HG03520 (cell line): ENCODE measurements at regions not wholly inside any gene's neighbourhood (a gene's known extent, or its start where the extent isn't known, plus 50 kb on each side); places are given as distances from the start of the nearest gene placed in this dataset.

Experiments
- ATAC-seq: cut with Tn5 transposase; IDR thresholded peaks from one replicate; pipeline ENCODE4 v1.9.1; 2021; ENCODE audit warnings: mild to moderate bottlenecking, moderate library complexity; ENCODE audit not compliant: unreplicated experiment

GRCh38 chr1:101652484-101652883, 344.2 kb downstream of the OLFM3 start:
- ATAC-seq: no peak

DNA sequence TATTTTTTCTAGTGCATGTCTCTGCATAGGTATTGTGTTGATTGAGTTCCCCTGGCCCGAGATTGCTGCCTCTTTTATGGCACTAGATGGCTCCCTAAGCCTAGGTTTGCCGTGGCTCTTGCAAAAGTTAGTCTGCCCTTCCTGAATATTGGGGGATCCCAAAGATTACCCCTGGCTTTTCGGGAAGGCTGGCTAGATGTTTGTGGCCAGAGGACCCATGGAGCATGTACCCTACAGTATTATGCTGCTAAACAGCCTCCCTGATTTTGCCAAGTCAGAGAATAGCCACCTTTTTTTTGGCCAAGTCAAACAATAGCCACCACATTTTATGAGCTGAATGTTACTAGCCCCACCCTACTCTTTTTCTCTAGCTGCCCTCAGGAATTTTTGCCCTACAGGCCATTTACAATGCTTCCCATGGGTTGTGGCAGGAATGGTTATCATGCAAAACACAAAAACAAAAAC, 343.2 kb downstream of the OLFM3 start:
- ATAC-seq: no peak

DNA sequence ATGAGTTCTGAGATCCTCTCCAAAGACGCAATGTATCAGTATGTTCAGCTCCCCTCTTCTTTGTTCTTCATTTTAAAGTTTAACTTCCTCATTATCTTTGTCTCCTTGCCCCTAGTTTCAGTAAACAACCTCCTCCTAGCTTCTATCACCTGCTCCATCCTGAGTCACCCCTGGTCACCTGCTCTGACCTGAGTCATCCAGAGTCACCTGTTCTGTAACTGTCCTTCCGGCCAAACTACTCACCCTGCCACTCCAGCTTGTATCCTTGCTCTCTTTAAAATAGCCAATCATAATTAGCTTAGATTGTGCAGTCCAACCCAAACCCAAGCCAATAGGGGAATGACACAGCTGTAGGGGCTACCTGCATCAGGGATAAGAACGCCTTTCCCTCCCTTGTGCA, 332.0 kb downstream of the OLFM3 start:
- ATAC-seq: no peak

DNA sequence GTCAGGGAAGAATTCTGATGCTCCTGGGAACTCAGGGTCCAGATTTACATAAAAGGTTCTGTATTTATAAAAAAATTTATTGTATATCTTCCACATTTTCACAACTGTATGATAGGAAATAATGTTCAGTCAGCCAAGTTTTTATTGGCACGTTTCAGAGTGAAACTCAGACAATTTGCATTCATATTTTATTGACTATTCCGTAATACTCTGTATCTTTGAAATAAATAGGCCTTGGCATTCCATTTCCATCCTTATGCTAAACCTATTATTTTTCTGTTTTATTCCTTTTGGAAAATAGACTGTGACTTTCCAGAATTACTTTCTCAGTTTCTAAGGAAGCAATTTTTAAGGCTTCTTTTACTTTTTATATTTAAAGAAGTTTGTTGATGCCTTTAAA, 329.0 kb downstream of the OLFM3 start:
- no peak for ATAC-seq

DNA sequence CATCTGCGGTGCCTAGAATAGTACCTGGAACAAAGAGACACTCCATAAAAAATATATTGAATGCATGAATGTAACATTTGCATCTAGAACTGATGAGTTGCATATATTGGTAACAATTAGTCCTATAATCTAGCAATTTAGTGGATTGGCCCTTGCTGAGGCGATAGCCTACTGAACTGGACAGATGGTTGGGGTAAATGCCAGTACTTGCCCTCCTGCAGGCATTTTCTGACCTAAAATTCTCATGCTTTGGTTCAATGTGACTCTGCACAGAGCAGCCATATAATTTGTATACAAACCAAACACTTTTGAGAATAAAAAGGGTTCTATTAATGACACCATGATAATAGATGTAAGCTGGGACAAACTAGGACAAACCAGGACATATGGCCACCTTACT, 313.6 kb downstream of the OLFM3 start:
- ATAC-seq: no peak

DNA sequence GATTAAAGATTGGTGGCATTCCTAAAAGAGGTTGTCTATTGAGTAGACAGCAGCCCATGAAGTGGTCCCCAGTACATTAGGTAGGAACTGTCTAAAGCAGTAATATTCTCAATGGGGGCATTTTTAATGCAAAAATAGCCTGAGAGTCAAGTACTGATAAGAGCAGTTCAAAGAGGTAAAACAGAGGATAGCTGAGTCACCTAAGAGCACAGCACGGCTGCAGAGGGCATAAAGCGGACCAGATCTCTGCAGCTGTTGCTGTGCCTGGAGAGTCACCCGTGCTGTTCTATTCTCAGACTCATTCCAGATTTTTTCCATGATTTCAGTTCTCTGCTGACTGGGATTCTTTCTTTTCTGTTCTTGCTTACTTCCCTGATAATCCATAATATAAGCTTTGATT, 313.2 kb downstream of the OLFM3 start:
- ATAC-seq: no peak

DNA sequence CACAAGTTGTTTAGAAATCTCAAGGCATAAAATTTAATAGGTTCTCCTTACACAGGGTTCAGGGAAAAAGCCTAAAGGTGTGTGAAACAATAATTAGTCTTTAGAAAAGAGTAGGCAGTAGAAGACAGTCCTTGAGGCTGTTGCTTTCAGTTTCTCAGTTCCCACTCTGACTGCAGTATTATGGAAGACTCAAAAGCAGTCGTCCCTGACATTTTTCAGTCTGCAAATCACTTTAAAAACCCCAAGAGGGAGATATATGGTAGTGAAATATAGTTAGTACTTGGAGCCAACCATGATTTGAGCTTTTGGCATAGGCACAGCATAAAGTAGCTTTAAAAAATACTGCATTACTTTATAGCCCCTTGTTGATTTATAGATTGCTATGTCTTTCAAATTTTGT, 299.7 kb downstream of the OLFM3 start:
- ATAC-seq: no peak

- no peak for ATAC-seq
Measured at GRCh38 chr1:101698681-101699080, 298.0 kb downstream of the OLFM3 start.

DNA sequence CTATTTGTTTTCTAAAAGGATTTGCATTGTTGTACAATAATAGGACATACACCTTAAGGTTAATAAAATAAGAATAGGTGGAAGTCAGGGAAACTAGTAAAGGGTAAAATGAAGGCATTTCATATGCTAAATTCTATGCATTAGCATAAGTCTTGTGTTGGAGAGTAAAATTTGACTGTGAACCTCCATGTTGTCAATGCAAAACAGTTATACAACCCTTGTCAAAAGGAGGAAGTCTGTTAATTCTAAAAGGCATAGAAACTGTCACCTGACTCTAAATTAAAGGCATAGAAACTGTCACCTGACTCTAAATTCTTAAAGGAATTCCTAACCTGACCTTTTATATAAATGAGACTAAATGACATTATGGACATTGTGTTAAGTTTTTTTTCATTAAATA, 291.8 kb downstream of the OLFM3 start:
- ATAC-seq: no peak

GRCh38 chr1:101706366-101706765, 290.4 kb downstream of the OLFM3 start:
- no peak for ATAC-seq

- no peak for ATAC-seq
Measured at GRCh38 chr1:101709721-101710120, 287.0 kb downstream of the OLFM3 start.

GRCh38 chr1:101713760-101714159, 283.0 kb downstream of the OLFM3 start:
- ATAC-seq: no peak

DNA sequence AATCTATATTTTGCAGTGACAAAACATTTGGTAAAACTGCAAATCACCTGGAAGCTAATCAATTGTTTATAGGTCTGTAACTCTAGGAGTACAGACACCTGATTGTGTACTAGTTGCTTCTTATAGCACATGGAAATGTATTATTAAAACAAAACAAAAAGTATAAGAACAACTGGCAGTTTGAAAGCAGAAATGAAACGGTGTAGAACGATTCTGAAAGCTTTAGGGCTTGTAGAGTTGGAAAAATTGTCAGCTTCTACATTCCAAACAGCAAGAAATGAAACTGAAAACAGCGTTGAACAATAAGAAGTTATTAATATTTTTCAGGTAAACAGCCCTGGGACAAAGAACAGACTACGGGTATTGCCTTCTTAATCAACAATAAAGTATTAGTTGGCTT, 273.3 kb downstream of the OLFM3 start:
- peak; percentile 45 for ATAC-seq

DNA sequence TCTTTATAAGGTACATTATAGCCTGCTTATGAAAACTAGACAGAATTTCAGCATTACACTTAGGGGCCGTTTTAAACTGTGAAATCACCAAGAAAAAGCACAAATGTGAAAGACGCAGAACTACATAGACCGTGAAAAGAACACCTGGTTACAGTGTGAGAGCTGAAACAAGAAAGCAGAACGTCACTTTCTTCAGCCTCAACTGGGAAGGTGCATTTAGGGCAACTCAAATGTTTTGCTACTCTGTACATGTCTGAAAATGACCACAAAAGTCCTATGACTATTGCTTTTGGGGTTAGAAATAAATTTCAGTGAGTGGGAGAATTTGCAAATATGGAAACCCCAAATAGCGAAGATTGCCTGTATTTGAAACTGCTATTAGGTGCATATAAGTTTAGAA, 268.7 kb downstream of the OLFM3 start:
- peak; percentile 55 for ATAC-seq

DNA sequence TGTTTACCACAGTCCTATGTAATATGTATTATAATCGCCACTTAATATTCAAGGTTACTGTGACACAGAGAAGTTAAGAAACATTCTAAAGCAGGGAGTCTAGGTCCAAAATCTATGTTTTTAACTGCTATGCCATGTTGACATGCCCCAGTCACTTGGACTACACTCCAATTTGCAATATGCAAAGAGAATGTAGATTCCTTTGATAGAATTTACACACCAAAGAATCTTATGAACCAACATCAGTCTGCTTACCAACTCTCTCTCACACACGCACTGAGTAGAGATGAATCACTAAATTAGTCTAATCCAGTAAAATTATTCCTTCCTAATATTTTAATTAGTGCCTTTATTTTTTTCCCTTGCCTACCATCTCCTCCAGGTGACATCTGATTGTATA, 266.2 kb downstream of the OLFM3 start:
- no peak for ATAC-seq

DNA sequence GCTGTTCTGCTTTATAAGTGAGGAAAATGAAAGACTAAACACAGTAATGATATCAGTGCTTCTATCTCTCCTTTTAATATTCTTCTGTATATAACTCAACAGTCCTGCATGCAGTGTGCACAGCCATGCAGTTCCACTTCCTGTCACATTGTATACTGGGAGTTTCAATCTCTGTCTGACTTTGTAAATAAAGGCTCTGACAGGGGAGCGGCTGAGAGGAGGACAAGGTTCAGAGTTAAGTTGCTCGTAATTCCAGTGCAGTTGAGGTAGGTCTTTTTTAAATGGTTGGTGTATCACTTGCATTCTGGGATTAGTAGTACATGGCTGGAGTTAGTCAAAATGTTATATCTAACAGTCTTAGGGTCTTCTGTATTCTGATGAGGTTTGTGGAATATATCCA, 264.5 kb downstream of the OLFM3 start:
- ATAC-seq: peak; percentile 70

GRCh38 chr1:101733340-101733739, 263.4 kb downstream of the OLFM3 start:
- no peak for ATAC-seq

DNA sequence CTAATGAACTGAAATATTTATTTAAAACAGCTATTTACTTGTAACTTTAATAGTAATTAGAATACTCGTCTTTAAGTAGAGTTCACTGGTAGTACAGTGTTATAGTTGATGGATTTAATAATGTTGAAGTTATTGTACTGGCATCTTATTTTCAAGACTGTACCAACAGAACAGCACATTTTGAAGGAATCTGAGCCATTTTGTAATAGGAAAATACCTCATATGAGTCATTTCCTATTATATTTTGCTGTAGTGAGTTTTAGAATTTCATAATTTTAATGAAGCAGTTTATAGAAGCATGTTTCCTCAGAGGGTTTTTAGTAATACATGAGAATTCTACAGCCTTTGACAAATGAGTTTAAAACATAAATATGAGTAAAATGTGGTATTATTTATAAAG, 258.3 kb downstream of the OLFM3 start:
- no peak for ATAC-seq

- ATAC-seq: no peak
Measured at GRCh38 chr1:101739146-101739545, 257.6 kb downstream of the OLFM3 start.

GRCh38 chr1:101739826-101740330, 256.8 kb downstream of the OLFM3 start:
- no peak for ATAC-seq

GRCh38 chr1:101741910-101742309, 254.8 kb downstream of the OLFM3 start:
- ATAC-seq: no peak

DNA sequence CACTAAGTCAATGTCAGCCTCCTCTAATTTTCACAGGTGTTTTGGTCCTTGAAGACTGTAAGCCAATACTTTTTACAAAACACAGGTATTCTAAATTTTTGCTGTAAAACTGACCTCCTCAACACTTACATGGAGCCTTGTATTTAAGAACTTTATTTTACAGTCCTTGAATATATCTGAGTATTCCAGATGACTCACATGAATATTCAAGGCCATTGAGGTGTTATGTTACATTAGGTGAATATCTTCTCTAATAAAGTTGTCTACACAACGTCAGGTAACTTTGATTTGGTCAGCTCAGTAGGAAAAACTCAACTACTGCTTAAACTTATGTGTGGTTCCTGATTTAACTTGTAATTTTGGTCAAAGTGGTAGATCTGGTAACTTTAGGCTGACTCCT, 254.2 kb downstream of the OLFM3 start:
- ATAC-seq: no peak

- ATAC-seq: no peak
Measured at GRCh38 chr1:101745551-101746270, 251.0 kb downstream of the OLFM3 start.
